ENCODE measurements at regions not wholly inside any gene's neighbourhood (a gene's known extent, or its start where the extent isn't known, plus 50 kb on each side); places are given as distances from the start of the nearest gene placed in this dataset.

- TF ChIP-seq CTCF (conservative IDR thresholded peaks at IDR 0.05; ENCODE audit: low read length) (no peak), EZH2phosphoT487 (IDR thresholded peaks at IDR 0.05; ENCODE audit: borderline replicate concordance, low read depth, low read length) (no peak)
These were observed 253.6 kb upstream of the FLRT2 start for GRCh38 chr14:85276161-85276978.

All from OCI-LY7 (cell line).